Mesenchymal stem cell (in vitro differentiated cells and primary cell): ENCODE measurements at regions not wholly inside any gene's neighbourhood (a gene's known extent, or its start where the extent isn't known, plus 50 kb on each side); places are given as distances from the start of the nearest gene placed in this dataset.
A peak's percentile ranks its signal among the peaks of the same experiment; 100 is the strongest.

Source experiments
- DNase-seq: peaks from one replicate; pipeline ENCODE4 v3.0.0-alpha.2; 2013
- H2AFZ ChIP-seq: one replicate; pipeline ENCODE4 v1.6.1; 2013; ENCODE audit warnings: low read depth, mild to moderate bottlenecking, control low read depth, inconsistent platforms, low read length, moderate library complexity
- H2AK5ac ChIP-seq: 2 replicates; pipeline ENCODE4 v1.6.1; 2013; ENCODE audit warnings: low read length, moderate library complexity, mild to moderate bottlenecking, inconsistent platforms; ENCODE audit not compliant: severe bottlenecking
- H2BK120ac ChIP-seq: one replicate; pipeline ENCODE4 v1.6.1; 2013; ENCODE audit warnings: low read depth, mild to moderate bottlenecking, inconsistent platforms, low read length, moderate library complexity
- H2BK12ac ChIP-seq, 2 experiments: one replicate each; pipeline ENCODE4 v1.6.1; 2013; ENCODE audit warnings: inconsistent platforms in 2 of 2, low read length in 2 of 2, mild to moderate bottlenecking in 2 of 2, moderate library complexity in 2 of 2, control low read depth in 1 of 2
- H2BK15ac ChIP-seq: one replicate; pipeline ENCODE4 v1.6.1; 2013; ENCODE audit warnings: mild to moderate bottlenecking, low read depth, inconsistent platforms; ENCODE audit not compliant: poor library complexity, severe bottlenecking
- H2BK5ac ChIP-seq: 2 replicates; pipeline ENCODE4 v1.6.1; 2013; ENCODE audit warnings: low read depth, mild to moderate bottlenecking, low read length, control low read depth, inconsistent platforms; ENCODE audit not compliant: poor library complexity, severe bottlenecking
- H3K14ac ChIP-seq, 2 experiments: one replicate each; pipeline ENCODE4 v1.6.1; 2013; ENCODE audit warnings: inconsistent platforms in 2 of 2, low read length in 2 of 2, control low read depth in 1 of 2, mild to moderate bottlenecking in 1 of 2, moderate library complexity in 1 of 2
- H3K18ac ChIP-seq, 2 experiments: one replicate each; pipeline ENCODE4 v1.6.1; 2013; ENCODE audit warnings: inconsistent platforms in 2 of 2, low read length in 2 of 2, control low read depth in 1 of 2, low read depth in 1 of 2, mild to moderate bottlenecking in 1 of 2
- H3K23ac ChIP-seq, 2 experiments: one replicate each; pipeline ENCODE4 v1.6.1; 2013; ENCODE audit warnings: inconsistent platforms in 2 of 2, low read length in 2 of 2, mild to moderate bottlenecking in 2 of 2, moderate library complexity in 2 of 2, control low read depth in 1 of 2
- H3K27ac ChIP-seq: 2 replicates; pipeline ENCODE4 v1.5.1; 2013; ENCODE audit warnings: mild to moderate bottlenecking, moderate library complexity, low read length, control low read depth, inconsistent platforms; ENCODE audit not compliant: poor library complexity, severe bottlenecking
- H3K27me3 ChIP-seq, 2 experiments: 2 replicates each; pipeline versions ENCODE4 v1.6.1 to v1.7.0; 2013; ENCODE audit warnings: low read length in 2 of 2, mild to moderate bottlenecking in 2 of 2, moderate library complexity in 2 of 2, control low read depth in 1 of 2, inconsistent platforms in 1 of 2; ENCODE audit not compliant: control insufficient read depth in 1 of 2, insufficient read depth in 1 of 2
- H3K36me3 ChIP-seq, 2 experiments: 2 replicates each; pipeline versions ENCODE4 v1.6.1 to v1.7.0; 2013; ENCODE audit warnings: low read length in 2 of 2, control low read depth in 1 of 2, inconsistent platforms in 1 of 2, low read depth in 1 of 2, mild to moderate bottlenecking in 1 of 2; ENCODE audit not compliant: insufficient read depth in 2 of 2, control insufficient read depth in 1 of 2
- H3K4ac ChIP-seq, 2 experiments: one replicate each; pipeline ENCODE4 v1.6.1; 2013; ENCODE audit warnings: inconsistent platforms in 2 of 2, low read length in 2 of 2, mild to moderate bottlenecking in 2 of 2, moderate library complexity in 2 of 2, control low read depth in 1 of 2, low read depth in 1 of 2
- H3K4me1 ChIP-seq: 2 replicates; pipeline ENCODE4 v1.6.1; 2013; ENCODE audit warnings: low read depth, low read length, control low read depth; ENCODE audit not compliant: control insufficient read depth, insufficient read depth
- H3K4me2 ChIP-seq: 2 replicates; pipeline ENCODE4 v1.6.1; 2013; ENCODE audit warnings: low read length, mild to moderate bottlenecking, inconsistent platforms; ENCODE audit not compliant: poor library complexity, severe bottlenecking
- H3K4me3 ChIP-seq, 2 experiments: 2 replicates each; pipeline versions ENCODE4 v1.5.1 to v1.7.0; 2013; ENCODE audit warnings: low read length in 2 of 2, mild to moderate bottlenecking in 2 of 2, control low read depth in 1 of 2, low read depth in 1 of 2; ENCODE audit not compliant: insufficient read depth in 1 of 2
- H3K79me1 ChIP-seq: replicated peaks from 2 replicates; pipeline ENCODE4 v1.6.1; 2013; ENCODE audit warnings: mild to moderate bottlenecking, control low read depth, low read length, inconsistent platforms; ENCODE audit not compliant: poor library complexity, severe bottlenecking
- H3K9ac ChIP-seq: 2 replicates; pipeline ENCODE4 v1.7.0; 2013; ENCODE audit warnings: mild to moderate bottlenecking, low read length, moderate library complexity
- H3K9me3 ChIP-seq: 2 replicates; pipeline ENCODE4 v1.7.0; 2013; ENCODE audit warnings: mild to moderate bottlenecking, low read length; ENCODE audit not compliant: control insufficient read depth
- H4K8ac ChIP-seq: one replicate; pipeline ENCODE4 v1.6.1; 2013; ENCODE audit warnings: inconsistent platforms, mild to moderate bottlenecking, low read length, moderate library complexity
- H4K91ac ChIP-seq: one replicate; pipeline ENCODE4 v1.6.1; 2013; ENCODE audit warnings: mild to moderate bottlenecking, low read length, inconsistent platforms
- WGBS: methylation state at CpG from one replicate; pipeline ENCODE4 v1.1.7; 2013; ENCODE audit warnings: mixed read lengths; 5-methylcytosine and 5-hydroxymethylcytosine counted together

- peak overlapping the region; percentile 60 for H2AFZ ChIP-seq
- no peak overlapping the region for H2BK12ac ChIP-seq
- no peak overlapping the region for H2BK120ac ChIP-seq
- H3K14ac ChIP-seq: no peak overlapping the region
- H3K18ac ChIP-seq: peak overlapping the region; percentile 54 to 70
- 1% methylated on average over 36 of the region's 36 CpGs for WGBS
- H2BK15ac ChIP-seq: no peak overlapping the region
- H3K9ac ChIP-seq: peak overlapping the region; percentile 81
- H3K4ac ChIP-seq: no peak overlapping the region
- no peak overlapping the region for H4K91ac ChIP-seq
- H3K4me3 ChIP-seq: peak overlapping the region; percentile 48 to 80
- H3K27me3 ChIP-seq: no peaks in the 10 kb centered on the region
- H2BK5ac ChIP-seq: no peak overlapping the region
- no peak overlapping the region for H2AK5ac ChIP-seq
- H3K79me1 ChIP-seq: no peaks in the 10 kb centered on the region
- H3K36me3 ChIP-seq: no peaks in the 10 kb centered on the region
- no peaks in the 10 kb centered on the region for H3K9me3 ChIP-seq
- H3K27ac ChIP-seq: peak overlapping the region; percentile 71
- DNase-seq: peak; percentile 91
- peak overlapping the region; percentile 23 for H4K8ac ChIP-seq
- H3K4me2 ChIP-seq: peak overlapping the region; percentile 71
- H3K4me1 ChIP-seq: peaks cover 2% of the 10 kb centered on the region
- no peak overlapping the region for H3K23ac ChIP-seq
Measured at GRCh38 chr6:26183581-26184366, 96.5 kb downstream of the HFE start.

DNA sequence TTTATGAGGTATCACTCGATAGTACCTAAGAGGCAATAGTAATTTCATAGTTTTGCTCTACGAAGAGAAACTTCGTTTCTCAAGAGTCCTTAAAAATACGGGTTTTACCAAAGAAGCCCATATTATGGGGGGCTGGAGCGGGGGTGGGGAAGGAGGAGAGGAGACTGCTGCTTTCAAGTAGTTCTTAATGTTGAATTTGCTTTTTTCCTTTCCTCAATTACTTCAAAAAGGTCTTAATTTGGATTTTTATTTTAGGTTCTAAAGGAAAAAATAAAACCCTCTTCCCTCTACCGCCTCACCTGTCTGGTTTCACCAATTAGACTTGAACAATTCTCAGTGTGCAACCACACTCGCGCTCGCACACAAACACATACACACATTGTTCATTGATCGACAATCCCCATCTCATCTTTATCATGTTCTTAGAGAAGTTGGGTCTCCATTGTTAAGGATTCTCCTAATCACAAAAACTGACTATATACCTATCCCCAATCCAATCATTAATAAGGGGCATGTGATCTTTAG, 97.2 kb downstream of the HFE start:
- H3K18ac ChIP-seq: no peak overlapping the region
- no peak overlapping the region for H2BK15ac ChIP-seq
- H3K4me2 ChIP-seq: peak overlapping the region; percentile 71
- no peak overlapping the region for H3K23ac ChIP-seq
- DNase-seq: no peak
- no peak overlapping the region for H2BK5ac ChIP-seq
- peaks cover 2% of the 10 kb centered on the region for H3K4me1 ChIP-seq
- H3K4ac ChIP-seq: no peak overlapping the region
- H2AK5ac ChIP-seq: no peak overlapping the region
- H3K36me3 ChIP-seq: no peaks in the 10 kb centered on the region
- H3K79me1 ChIP-seq: no peaks in the 10 kb centered on the region
- H3K14ac ChIP-seq: no peak overlapping the region
- no peaks in the 10 kb centered on the region for H3K27me3 ChIP-seq
- WGBS: 85% methylated on average over 6 of the region's 10 CpGs
- H4K8ac ChIP-seq: no peak overlapping the region
- no peaks in the 10 kb centered on the region for H3K9me3 ChIP-seq
- H3K4me3 ChIP-seq: peak overlapping the region in 1 of 2 experiments; percentile 80
- H2BK120ac ChIP-seq: no peak overlapping the region
- H3K9ac ChIP-seq: peak overlapping the region; percentile 81
- H3K27ac ChIP-seq: peak overlapping the region; percentile 71
- no peak overlapping the region for H2AFZ ChIP-seq
- no peak overlapping the region for H4K91ac ChIP-seq
- no peak overlapping the region for H2BK12ac ChIP-seq

DNA sequence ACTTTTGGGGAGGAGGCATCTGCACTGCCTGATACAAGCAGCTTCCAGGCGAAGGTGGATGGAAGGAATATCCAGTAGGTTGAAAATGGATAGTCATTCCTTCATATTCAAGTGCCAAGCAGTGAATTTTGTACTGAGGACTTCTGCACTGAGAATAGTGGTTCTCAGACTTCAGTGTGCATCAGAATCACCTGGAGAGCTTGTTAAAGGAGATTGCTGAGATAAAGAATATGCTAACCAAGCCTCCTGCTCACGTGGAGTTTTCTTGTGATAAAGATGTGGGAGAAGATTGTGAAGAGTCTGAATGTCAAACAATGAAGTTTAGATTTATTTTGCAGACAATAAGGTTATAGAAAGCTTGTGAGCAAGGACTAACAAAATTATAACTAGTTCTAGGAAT, 97.8 kb downstream of the HFE start:
- Histone ChIP-seq H3K4me2 (no peak overlapping the region), H3K9ac (no peak overlapping the region), H2BK120ac (no peak overlapping the region), H3K9me3 (no peaks in the 10 kb centered on the region), H3K23ac (no peak overlapping the region), H4K8ac (no peak overlapping the region), H3K36me3 (no peaks in the 10 kb centered on the region), H3K4ac (no peak overlapping the region), H2BK12ac (no peak overlapping the region), H3K4me3 (no peak overlapping the region), H3K18ac (no peak overlapping the region), H2BK15ac (no peak overlapping the region), H2AK5ac (no peak overlapping the region), H3K79me1 (no peaks in the 10 kb centered on the region), H3K14ac (no peak overlapping the region), H3K27ac (no peak overlapping the region), H3K27me3 (no peaks in the 10 kb centered on the region), H2BK5ac (no peak overlapping the region), H3K4me1 (peaks cover 2% of the 10 kb centered on the region), H2AFZ (no peak overlapping the region), H4K91ac (no peak overlapping the region)
- no peak for DNase-seq
- 73% methylated on average over 2 of the region's 2 CpGs for WGBS

DNA sequence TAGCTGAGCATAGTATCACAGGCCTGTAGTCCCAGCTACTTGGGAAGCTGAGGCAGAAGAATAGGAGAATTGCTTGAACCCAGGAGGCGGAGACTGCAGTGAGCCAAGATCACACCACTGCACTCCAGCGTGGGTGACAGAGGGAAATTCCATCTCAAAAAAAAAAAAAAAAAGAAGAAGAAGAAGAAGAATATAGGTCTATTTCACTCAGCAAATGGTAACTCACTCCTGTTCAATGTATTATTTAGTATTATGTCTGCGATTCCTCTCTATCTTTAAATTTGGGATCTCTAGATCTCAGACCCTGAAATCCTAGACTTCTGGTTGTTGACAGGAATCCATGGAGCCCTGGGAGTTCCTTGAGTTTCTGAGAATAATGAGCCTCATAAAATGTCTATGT, 98.6 kb downstream of the HFE start:
- Histone ChIP-seq H3K4me3 (no peak overlapping the region), H2AK5ac (no peak overlapping the region), H2BK12ac (no peak overlapping the region), H3K4me1 (peaks cover 2% of the 10 kb centered on the region), H3K4me2 (no peak overlapping the region), H2BK120ac (no peak overlapping the region), H3K18ac (no peak overlapping the region), H2BK15ac (no peak overlapping the region), H3K27ac (no peak overlapping the region), H3K36me3 (no peaks in the 10 kb centered on the region), H3K14ac (no peak overlapping the region), H3K9ac (no peak overlapping the region), H4K8ac (no peak overlapping the region), H3K23ac (no peak overlapping the region), H3K79me1 (no peaks in the 10 kb centered on the region), H4K91ac (no peak overlapping the region), H2BK5ac (no peak overlapping the region), H3K9me3 (no peaks in the 10 kb centered on the region), H2AFZ (no peak overlapping the region), H3K4ac (no peak overlapping the region), H3K27me3 (no peaks in the 10 kb centered on the region)
- WGBS: 100% methylated on average over 1 of the region's 3 CpGs
- DNase-seq: no peak
